Aorta (tissue), 5 donors: ENCODE measurements at regions not wholly inside any gene's neighbourhood (a gene's known extent, or its start where the extent isn't known, plus 50 kb on each side); places are given as distances from the start of the nearest gene placed in this dataset.

Experiments used
- ATAC-seq: fragments of 200-7000 bp; cut with Tn5 transposase; one replicate; pipeline ENCODE4 v1.9.1; 2022; ENCODE audit warnings: moderate library complexity; ENCODE audit not compliant: low FRiP score
- DNase-seq, 2 donors: peaks; one replicate each; pipeline ENCODE4 v3.0.0-alpha.2; 2020
- H3K27ac ChIP-seq, 2 donors: one replicate each; pipeline ENCODE4 v1.5.1; 2013; ENCODE audit warnings: low read length in 2 of 2, mild to moderate bottlenecking in 2 of 2, moderate library complexity in 2 of 2, control low read depth in 1 of 2, inconsistent platforms in 1 of 2, low read depth in 1 of 2
- H3K27me3 ChIP-seq, 2 donors: one replicate each; pipeline ENCODE4 v1.6.1; 2013; ENCODE audit warnings: control low read depth in 1 of 2, low read length in 1 of 2, mild to moderate bottlenecking in 1 of 2, moderate library complexity in 1 of 2; ENCODE audit not compliant: insufficient read depth in 2 of 2, control insufficient read depth in 1 of 2
- H3K36me3 ChIP-seq, 2 donors: one replicate each; pipeline ENCODE4 v1.6.1; 2013; ENCODE audit warnings: control low read depth in 1 of 2, low read length in 1 of 2, mild to moderate bottlenecking in 1 of 2; ENCODE audit not compliant: insufficient read depth in 2 of 2, control insufficient read depth in 1 of 2
- H3K4me1 ChIP-seq, 2 donors: one replicate each; pipeline ENCODE4 v1.6.1; 2013; ENCODE audit warnings: low read length in 2 of 2, control low read depth in 1 of 2, mild to moderate bottlenecking in 1 of 2, moderate library complexity in 1 of 2; ENCODE audit not compliant: insufficient read depth in 2 of 2, control insufficient read depth in 1 of 2
- H3K4me3 ChIP-seq, 2 donors: one replicate each; pipeline ENCODE4 v1.5.1; 2013; ENCODE audit warnings: low read length in 2 of 2, control low read depth in 1 of 2, mild to moderate bottlenecking in 1 of 2
- H3K9me3 ChIP-seq: one replicate; pipeline ENCODE4 v1.6.1; 2013; ENCODE audit warnings: mild to moderate bottlenecking, low read length; ENCODE audit not compliant: control insufficient read depth
- WGBS, 2 donors: extraction: QIAGEN DNeasy Blood & Tissue Kit; methylation state at CpG; one replicate each; pipeline ENCODE4 v1.1.7; 2013; 5-methylcytosine and 5-hydroxymethylcytosine counted together
- intact Hi-C, 2 donors: fragments of 100-400 bp; cut with DNase I; formaldehyde crosslinking; loops; one replicate each; pipeline versions ENCODE4 v1.14.2 to v1.15.0; 2022
- donor health status: healthy with polysubstance abuse.
- donor health status: Bipolar disorder and iron deficiency.
- donor health status: DM: no; HTN: no; CAD: no.
- donor health status: DM: no; HTN: no; CAD: no.
- donor health status: DM: yes; HTN: yes; CAD: no.

GRCh38 chr14:87833026-87833425 lies 160.0 kb downstream of the GALC start:
- ATAC-seq = no peak
- WGBS, 2 donors = 38 to 46% methylated on average over 1 of the region's 1 CpG
- intact Hi-C loops = no loop called here
- no peak for DNase-seq
- Histone ChIP-seq H3K36me3 (no peaks in the 10 kb centered on the region), H3K27me3 (no peaks in the 10 kb centered on the region), H3K27ac (no peak overlapping the region), H3K4me1 (no peaks in the 10 kb centered on the region), H3K9me3 (no peaks in the 10 kb centered on the region), H3K4me3 (no peak overlapping the region)

DNA sequence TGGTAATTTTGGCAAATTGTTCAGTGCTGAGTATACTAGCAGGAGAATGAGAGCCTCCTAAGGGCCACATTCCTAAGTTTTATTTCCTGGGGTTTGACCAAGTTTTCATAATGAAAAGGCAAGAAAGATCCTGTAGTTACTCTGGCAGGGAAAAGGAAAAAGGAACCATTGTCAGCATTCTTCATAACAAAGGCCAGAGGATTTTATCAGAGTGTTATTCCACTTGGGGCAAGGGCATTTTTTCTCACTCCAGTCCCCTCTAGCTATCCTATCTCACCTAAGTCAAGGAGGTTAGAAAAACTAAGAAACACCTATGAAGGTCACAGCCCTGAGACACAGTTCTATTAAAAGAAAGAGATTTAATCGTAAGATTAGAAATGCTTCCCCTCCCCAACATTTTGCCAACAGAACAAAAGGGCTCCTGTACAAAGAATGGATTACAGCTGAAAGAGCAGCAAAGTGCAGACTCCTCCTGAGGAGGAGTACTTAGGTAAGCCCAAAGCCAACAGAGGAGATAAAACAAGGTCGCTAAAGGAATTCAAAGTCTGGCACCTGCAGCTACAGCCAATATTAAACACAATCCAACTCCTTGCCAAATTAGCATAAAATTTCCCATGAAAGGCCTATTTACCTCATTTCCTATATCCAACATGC lies 162.4 kb downstream of the GALC start:
- no peak for ATAC-seq

GRCh38 chr14:87829543-87829942 lies 163.4 kb downstream of the GALC start:
- no peak for DNase-seq
- Histone ChIP-seq H3K27ac (no peak overlapping the region), H3K27me3 (no peaks in the 10 kb centered on the region), H3K9me3 (no peaks in the 10 kb centered on the region), H3K4me3 (no peak overlapping the region), H3K4me1 (no peaks in the 10 kb centered on the region), H3K36me3 (no peaks in the 10 kb centered on the region)
- no peak for ATAC-seq
- intact Hi-C loops = no loop called here

More for the DNA sequence above, 162.4 kb downstream of the GALC start:
- Histone ChIP-seq H3K27ac (no peak overlapping the region), H3K4me1 (no peaks in the 10 kb centered on the region), H3K9me3 (no peaks in the 10 kb centered on the region), H3K36me3 (no peaks in the 10 kb centered on the region), H3K27me3 (no peaks in the 10 kb centered on the region), H3K4me3 (no peak overlapping the region)
- intact Hi-C loops = no loop called here
- no peak for DNase-seq
- 67 to 69% methylated on average over 2 of the region's 2 CpGs for WGBS, 2 donors

DNA sequence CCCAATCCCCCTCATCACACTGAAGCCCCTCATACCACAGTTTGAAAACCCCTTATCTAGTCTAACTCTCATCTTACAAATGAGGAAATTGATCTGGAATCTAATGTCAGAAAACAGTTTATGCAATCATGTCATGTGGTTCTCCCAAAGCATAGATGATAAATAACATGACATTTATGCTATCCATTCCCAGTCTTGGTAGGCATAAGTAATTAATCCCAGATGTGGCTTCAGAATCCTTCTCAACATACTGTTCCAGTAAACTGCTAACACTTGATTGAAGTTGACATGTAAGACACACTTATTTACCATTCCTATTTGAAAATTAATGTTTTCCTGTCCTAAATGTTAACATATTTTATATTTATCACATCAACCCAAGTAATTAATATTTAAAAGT lies 168.7 kb downstream of the GALC start:
- no peak for DNase-seq
- Histone ChIP-seq H3K9me3 (no peaks in the 10 kb centered on the region), H3K36me3 (no peaks in the 10 kb centered on the region), H3K27ac (no peak overlapping the region), H3K4me3 (no peak overlapping the region), H3K27me3 (no peaks in the 10 kb centered on the region), H3K4me1 (no peaks in the 10 kb centered on the region)
- ATAC-seq = no peak
- intact Hi-C loops = no loop called here

DNA sequence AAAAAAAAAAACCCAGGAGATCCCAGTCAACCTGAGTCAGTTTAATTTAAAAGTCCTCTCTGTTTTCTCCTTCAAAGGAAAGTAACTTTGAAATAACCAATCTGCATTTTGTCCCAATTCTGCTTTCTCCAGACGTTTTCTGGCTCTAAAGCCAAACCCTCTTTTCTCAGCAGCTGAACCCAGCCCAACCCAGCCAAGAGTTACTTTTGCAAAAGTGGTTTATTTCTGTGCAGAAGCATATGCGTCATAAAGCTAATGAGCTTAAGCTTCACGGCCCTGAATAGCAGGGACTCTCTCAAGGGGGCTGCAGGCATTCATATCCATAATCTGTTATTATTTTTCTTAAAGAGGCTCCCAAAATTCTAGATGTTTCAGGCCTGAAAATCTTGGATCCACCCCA lies 176.6 kb downstream of the GALC start:
- ATAC-seq = no peak
- H3K4me3 ChIP-seq = no peak overlapping the region
- 56 to 58% methylated on average over 3 of the region's 3 CpGs for WGBS, 2 donors

GRCh38 chr14:87815121-87815520 lies 177.9 kb downstream of the GALC start:
- WGBS, 2 donors = 67 to 77% methylated on average over 9 of the region's 9 CpGs
- Histone ChIP-seq H3K36me3 (no peaks in the 10 kb centered on the region), H3K27ac (no peak overlapping the region), H3K4me3 (no peak overlapping the region), H3K27me3 (no peaks in the 10 kb centered on the region), H3K4me1 (no peaks in the 10 kb centered on the region), H3K9me3 (no peaks in the 10 kb centered on the region)
- intact Hi-C loops = no loop called here
- DNase-seq = no peak
- ATAC-seq = no peak

More for the DNA sequence above, 176.6 kb downstream of the GALC start:
- H3K27ac ChIP-seq = no peak overlapping the region
- no peaks in the 10 kb centered on the region for H3K36me3 ChIP-seq
- no peak for DNase-seq
- H3K27me3 ChIP-seq = no peaks in the 10 kb centered on the region
- H3K9me3 ChIP-seq = no peaks in the 10 kb centered on the region
- intact Hi-C loops = no loop called here
- H3K4me1 ChIP-seq = no peaks in the 10 kb centered on the region

- intact Hi-C loops = no loop called here
- no peaks in the 10 kb centered on the region for H3K4me1 ChIP-seq
- H3K9me3 ChIP-seq = peaks cover 2% of the 10 kb centered on the region
- no peaks in the 10 kb centered on the region for H3K27me3 ChIP-seq
- no peak for ATAC-seq
- H3K27ac ChIP-seq = no peak overlapping the region
- WGBS, 2 donors = 64 to 70% methylated on average over 4 of the region's 4 CpGs
- no peak overlapping the region for H3K4me3 ChIP-seq
- H3K36me3 ChIP-seq = no peaks in the 10 kb centered on the region
- no peak for DNase-seq
These were observed 179.3 kb downstream of the GALC start for GRCh38 chr14:87813686-87814085.

DNA sequence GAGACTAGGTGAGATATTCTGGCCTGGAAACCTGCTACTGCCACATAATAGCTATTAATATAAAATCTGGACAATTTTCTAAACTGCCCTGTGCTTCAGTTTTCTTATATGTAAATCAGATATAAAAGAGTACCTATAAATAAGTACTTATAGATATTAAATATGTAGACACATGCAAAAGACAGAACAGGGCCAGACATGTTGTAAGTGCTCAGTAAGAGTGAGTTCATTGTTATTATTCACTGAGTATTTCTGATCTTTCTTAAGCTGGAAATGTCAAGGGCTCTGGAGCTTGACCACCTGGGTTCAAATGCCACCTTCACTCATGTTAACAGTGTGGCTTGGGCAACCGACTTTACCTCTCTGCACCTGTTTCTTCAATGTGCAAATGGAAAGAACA lies 179.8 kb downstream of the GALC start:
- Histone ChIP-seq H3K9me3 (peaks cover 2% of the 10 kb centered on the region), H3K27me3 (no peaks in the 10 kb centered on the region), H3K27ac (no peak overlapping the region), H3K36me3 (no peaks in the 10 kb centered on the region), H3K4me3 (no peak overlapping the region), H3K4me1 (no peaks in the 10 kb centered on the region)
- WGBS, 2 donors = 76 to 84% methylated on average over 1 of the region's 1 CpG
- no peak for ATAC-seq
- intact Hi-C loops = no loop called here
- DNase-seq = no peak

DNA sequence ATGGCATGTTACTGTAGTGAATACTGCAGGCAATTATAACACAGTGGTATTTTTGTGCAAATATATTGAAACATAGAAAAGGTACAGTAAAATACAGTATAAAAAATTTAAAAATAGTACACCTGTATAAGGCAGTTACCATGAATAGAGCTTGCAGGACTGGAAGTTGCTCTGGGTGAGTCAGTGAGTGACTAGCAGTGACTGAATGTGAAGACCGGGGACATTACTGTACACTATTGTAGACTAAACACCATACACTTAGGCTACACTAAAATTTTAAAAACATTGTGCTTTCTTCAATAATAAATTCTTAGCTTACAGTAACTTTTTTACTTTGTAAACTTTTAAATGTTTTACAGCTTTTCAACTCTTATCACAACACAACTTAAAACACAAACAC lies 181.7 kb downstream of the GALC start:
- Histone ChIP-seq H3K9me3 (peaks cover 2% of the 10 kb centered on the region), H3K4me3 (no peak overlapping the region), H3K27ac (no peak overlapping the region), H3K27me3 (no peaks in the 10 kb centered on the region), H3K36me3 (no peaks in the 10 kb centered on the region), H3K4me1 (no peaks in the 10 kb centered on the region)
- DNase-seq (no peak), ATAC-seq (no peak)
- intact Hi-C loops = no loop called here
- 88 to 93% methylated on average over 1 of the region's 1 CpG for WGBS, 2 donors
